HEK293 (cell line): ENCODE measurements at regions not wholly inside any gene's neighbourhood (a gene's known extent, or its start where the extent isn't known, plus 50 kb on each side); places are given as distances from the start of the nearest gene placed in this dataset.

Experiments
- CTCF ChIA-PET: fragments of 350-600 bp; formaldehyde crosslinking; extraction: SDS; loops from one replicate; lab custom pipeline; 2021; ENCODE audit warnings: antibody characterized with exemption; lab: Yijun Ruan, JAX
- POLR2A ChIA-PET: fragments of 300-600 bp; formaldehyde crosslinking; extraction: SDS; loops from one replicate; lab custom pipeline; 2020; ENCODE audit warnings: antibody characterized with exemption, inconsistent platforms; lab: Yijun Ruan, JAX
- H3K27ac ChIP-seq: fragments of 200-500 bp; sonication (Bioruptor generic); 2 replicates; pipeline ENCODE4 v1.5.1; 2014; ENCODE audit warnings: low read depth, low read length, control low read depth, inconsistent platforms; ENCODE audit errors: extremely low read depth
- H3K36me3 ChIP-seq, 2 experiments: fragments of 200-500 bp in 1 of 2; sonication (Bioruptor generic) in 1 of 2; 1 replicate in 1 of 2; 2 replicates in 1 of 2; pipeline ENCODE4 v1.5.1; 2014 to 2017; ENCODE audit warnings: inconsistent platforms in 2 of 2, low read length in 2 of 2; ENCODE audit not compliant: control insufficient read depth in 2 of 2, insufficient read depth in 1 of 2
- H3K4me1 ChIP-seq: fragments of 200-500 bp; sonication (Bioruptor generic); 2 replicates; pipeline ENCODE4 v1.5.1; 2014; ENCODE audit warnings: mild to moderate bottlenecking, low read length, inconsistent platforms; ENCODE audit not compliant: control insufficient read depth, insufficient read depth
- H3K4me3 ChIP-seq: 2 replicates; pipeline ENCODE4 v1.5.1; 2011; ENCODE audit warnings: low read depth, mild to moderate bottlenecking, control low read depth, low read length, moderate library complexity
- H3K9me3 ChIP-seq: fragments of 200-500 bp; sonication (Bioruptor generic); 2 replicates; pipeline ENCODE4 v1.5.1; 2014; ENCODE audit warnings: low read depth, low read length, inconsistent platforms; ENCODE audit not compliant: control insufficient read depth, insufficient read depth
- GFI1B ChIP-seq: fragments of 450-650 bp; formaldehyde crosslinking; IDR thresholded peaks from 2 replicates; pipeline ENCODE4 v1.5.1; 2016; ENCODE audit warnings: missing biosample characterization, missing genetic modification characterization
- GLI2 ChIP-seq: fragments of 450-650 bp; formaldehyde crosslinking; IDR thresholded peaks from 2 replicates; pipeline ENCODE4; 2017; ENCODE audit warnings: missing biosample characterization, missing genetic modification characterization, low read depth, borderline replicate concordance
- KLF10 ChIP-seq: fragments of 450-650 bp; IDR thresholded peaks from 2 replicates; pipeline ENCODE4 v1.5.1; 2018; ENCODE audit warnings: missing biosample characterization, mild to moderate bottlenecking, missing genetic modification characterization
- MEIS1 ChIP-seq: sonication (generic); formaldehyde crosslinking; IDR thresholded peaks from 2 replicates; pipeline ENCODE4 v1.8.1; 2022; ENCODE audit warnings: missing genetic modification reagents, mild to moderate bottlenecking, borderline replicate concordance
- MZF1 ChIP-seq: fragments of 450-650 bp; formaldehyde crosslinking; IDR thresholded peaks from 2 replicates; pipeline ENCODE4 v1.5.1; 2017; ENCODE audit warnings: missing biosample characterization, missing genetic modification characterization, borderline replicate concordance
- SALL2 ChIP-seq: fragments of 450-650 bp; formaldehyde crosslinking; IDR thresholded peaks from 2 replicates; pipeline ENCODE4 v1.5.0; 2017; ENCODE audit warnings: missing biosample characterization, mild to moderate bottlenecking, missing genetic modification characterization, borderline replicate concordance
- SCRT2 ChIP-seq: fragments of 450-650 bp; formaldehyde crosslinking; IDR thresholded peaks from 2 replicates; pipeline ENCODE4 v1.5.1; 2016; ENCODE audit warnings: missing biosample characterization, missing genetic modification characterization
- WT1 ChIP-seq: fragments of 450-650 bp; formaldehyde crosslinking; IDR thresholded peaks from 2 replicates; pipeline ENCODE4 v1.5.1; 2016; ENCODE audit warnings: missing biosample characterization, missing genetic modification characterization
- ZBTB1 ChIP-seq: fragments of 450-650 bp; formaldehyde crosslinking; IDR thresholded peaks from 2 replicates; pipeline ENCODE4 v1.5.1; 2016; ENCODE audit warnings: missing biosample characterization, missing genetic modification characterization
- ZBTB17 ChIP-seq: fragments of 450-650 bp; formaldehyde crosslinking; IDR thresholded peaks from 2 replicates; pipeline ENCODE4 v1.5.1; 2016; ENCODE audit warnings: missing biosample characterization, missing genetic modification characterization
- ZFP41 ChIP-seq: fragments of 450-650 bp; formaldehyde crosslinking; IDR thresholded peaks from 2 replicates; pipeline ENCODE4 v1.5.1; 2016; ENCODE audit warnings: missing biosample characterization, missing genetic modification characterization, borderline replicate concordance
- ZIC2 ChIP-seq: fragments of 450-650 bp; formaldehyde crosslinking; IDR thresholded peaks from 2 replicates; pipeline ENCODE4 v1.5.1; 2016; ENCODE audit warnings: missing biosample characterization, missing genetic modification characterization
- ZNF10 ChIP-seq: fragments of 450-650 bp; formaldehyde crosslinking; IDR thresholded peaks from 2 replicates; pipeline ENCODE4 v1.5.1; 2017; ENCODE audit warnings: missing biosample characterization, missing genetic modification characterization
- ZNF138 ChIP-seq: fragments of 450-650 bp; formaldehyde crosslinking; IDR thresholded peaks from 2 replicates; pipeline ENCODE4 v1.5.1; 2016; ENCODE audit warnings: missing biosample characterization, missing genetic modification characterization, borderline replicate concordance
- ZNF175 ChIP-seq: fragments of 450-650 bp; formaldehyde crosslinking; IDR thresholded peaks from 2 replicates; pipeline ENCODE4 v1.5.1; 2016; ENCODE audit warnings: missing biosample characterization, missing genetic modification characterization
- ZNF23 ChIP-seq: fragments of 450-650 bp; formaldehyde crosslinking; IDR thresholded peaks from 2 replicates; pipeline ENCODE4 v1.5.1; 2016; ENCODE audit warnings: missing biosample characterization, missing genetic modification characterization, borderline replicate concordance
- ZNF324 ChIP-seq: fragments of 450-650 bp; formaldehyde crosslinking; IDR thresholded peaks from 2 replicates; pipeline ENCODE4 v1.5.1; 2016; ENCODE audit warnings: missing biosample characterization, missing genetic modification characterization
- ZNF37A ChIP-seq: fragments of 450-650 bp; IDR thresholded peaks from 2 replicates; pipeline ENCODE4 v1.5.1; 2018; ENCODE audit warnings: missing biosample characterization, missing genetic modification characterization
- ZNF513 ChIP-seq: fragments of 450-650 bp; IDR thresholded peaks from 2 replicates; pipeline ENCODE4 v1.5.1; 2018; ENCODE audit warnings: missing biosample characterization, missing genetic modification characterization
- ZNF621 ChIP-seq: fragments of 450-650 bp; formaldehyde crosslinking; IDR thresholded peaks from 2 replicates; pipeline ENCODE4 v1.5.1; 2017; ENCODE audit warnings: missing biosample characterization, missing genetic modification characterization
- ZNF626 ChIP-seq: fragments of 450-650 bp; sonication (Bioruptor Pico); formaldehyde crosslinking; IDR thresholded peaks from 2 replicates; pipeline ENCODE4 v1.5.1; 2018; ENCODE audit warnings: missing biosample characterization, missing genetic modification characterization, inconsistent platforms
- ZNF629 ChIP-seq: fragments of 450-650 bp; formaldehyde crosslinking; IDR thresholded peaks from 2 replicates; pipeline ENCODE4 v1.5.1; 2017; ENCODE audit warnings: missing biosample characterization, missing genetic modification characterization
- ZNF707 ChIP-seq: fragments of 450-650 bp; formaldehyde crosslinking; IDR thresholded peaks from 2 replicates; pipeline ENCODE4 v1.5.1; 2016; ENCODE audit warnings: missing biosample characterization, missing genetic modification characterization
- ZNF785 ChIP-seq: fragments of 450-650 bp; formaldehyde crosslinking; IDR thresholded peaks from 2 replicates; pipeline ENCODE4 v1.5.1; 2016; ENCODE audit warnings: missing biosample characterization, missing genetic modification characterization
- TF ChIP-seq, protein P1 (sequence below): fragments of 450-650 bp; formaldehyde crosslinking; IDR thresholded peaks from 2 replicates; pipeline ENCODE4 v1.5.1; 2016; ENCODE audit warnings: missing biosample characterization, missing genetic modification characterization
- TF ChIP-seq, protein P2 (sequence below): fragments of 450-650 bp; formaldehyde crosslinking; IDR thresholded peaks from 2 replicates; pipeline ENCODE4 v1.5.1; 2016; ENCODE audit warnings: missing biosample characterization, missing genetic modification characterization
- TF ChIP-seq, protein P3 (sequence below): fragments of 450-650 bp; formaldehyde crosslinking; IDR thresholded peaks from 2 replicates; pipeline ENCODE4 v1.5.1; 2016; ENCODE audit warnings: missing biosample characterization, missing genetic modification characterization
- TF ChIP-seq, protein P4 (sequence below): fragments of 450-650 bp; formaldehyde crosslinking; IDR thresholded peaks from 2 replicates; pipeline ENCODE4 v1.5.1; 2016; ENCODE audit warnings: missing biosample characterization, missing genetic modification characterization
- TF ChIP-seq, protein P5 (sequence below): fragments of 450-650 bp; formaldehyde crosslinking; IDR thresholded peaks from 2 replicates; pipeline ENCODE4 v1.5.1; 2016; ENCODE audit warnings: missing biosample characterization, missing genetic modification characterization

GRCh38 chr13:108360139-108360538, 90.6 kb downstream of the TNFSF13B start:
- H3K4me1 ChIP-seq, result no peaks in the 10 kb centered on the region
- TF ChIP-seq ZFP41, result no peak
- TF ChIP-seq ZNF10 (tag by site-specific recombination), result no peak
- no peak for TF ChIP-seq MZF1 (tag by site-specific recombination)
- no peak for TF ChIP-seq ZBTB1 (tag by site-specific recombination)
- TF ChIP-seq, protein P1, sequence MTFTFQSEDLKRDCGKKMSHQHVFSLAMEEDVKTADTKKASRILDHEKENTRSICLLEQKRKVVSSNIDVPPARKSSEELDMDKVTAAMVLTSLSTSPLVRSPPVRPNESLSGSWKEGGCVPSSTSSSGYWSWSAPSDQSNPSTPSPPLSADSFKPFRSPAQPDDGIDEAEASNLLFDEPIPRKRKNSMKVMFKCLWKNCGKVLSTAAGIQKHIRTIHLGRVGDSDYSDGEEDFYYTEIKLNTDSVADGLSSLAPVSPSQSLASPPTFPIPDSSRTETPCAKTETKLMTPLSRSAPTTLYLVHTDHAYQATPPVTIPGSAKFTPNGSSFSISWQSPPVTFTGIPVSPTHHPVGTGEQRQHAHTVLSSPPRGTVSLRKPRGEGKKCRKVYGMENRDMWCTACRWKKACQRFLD (tag by site-specific recombination), result no peak
- TF ChIP-seq ZNF785 (tag by site-specific recombination), result no peak
- TF ChIP-seq ZNF626 (tag by site-specific recombination), result no peak
- no peak for TF ChIP-seq KLF10
- no peak for TF ChIP-seq ZNF629
- TF ChIP-seq, protein P2, sequence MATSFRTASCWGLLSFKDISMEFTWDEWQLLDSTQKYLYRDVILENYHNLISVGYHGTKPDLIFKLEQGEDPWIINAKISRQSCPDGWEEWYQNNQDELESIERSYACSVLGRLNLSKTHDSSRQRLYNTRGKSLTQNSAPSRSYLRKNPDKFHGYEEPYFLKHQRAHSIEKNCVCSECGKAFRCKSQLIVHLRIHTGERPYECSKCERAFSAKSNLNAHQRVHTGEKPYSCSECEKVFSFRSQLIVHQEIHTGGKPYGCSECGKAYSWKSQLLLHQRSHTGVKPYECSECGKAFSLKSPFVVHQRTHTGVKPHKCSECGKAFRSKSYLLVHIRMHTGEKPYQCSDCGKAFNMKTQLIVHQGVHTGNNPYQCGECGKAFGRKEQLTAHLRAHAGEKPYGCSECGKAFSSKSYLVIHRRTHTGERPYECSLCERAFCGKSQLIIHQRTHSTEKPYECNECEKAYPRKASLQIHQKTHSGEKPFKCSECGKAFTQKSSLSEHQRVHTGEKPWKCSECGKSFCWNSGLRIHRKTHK (tag by site-specific recombination), result no peak
- no peak for TF ChIP-seq ZNF23
- TF ChIP-seq MEIS1 (CRISPR knock-in tag), result no peak
- no peak for TF ChIP-seq ZNF324 (tag by site-specific recombination)
- TF ChIP-seq ZNF175 (tag by site-specific recombination), result no peak
- no peak for TF ChIP-seq SALL2 (tag by site-specific recombination)
- TF ChIP-seq, all 188 proteins: peak for 0
- Histone ChIP-seq H3K4me3 (no peak overlapping the region), H3K9me3 (no peaks in the 10 kb centered on the region), H3K36me3 (no peaks in the 10 kb centered on the region), H3K27ac (no peak overlapping the region)
- CTCF ChIA-PET, result no interaction called here
- POLR2A ChIA-PET, result no interaction called here

DNA sequence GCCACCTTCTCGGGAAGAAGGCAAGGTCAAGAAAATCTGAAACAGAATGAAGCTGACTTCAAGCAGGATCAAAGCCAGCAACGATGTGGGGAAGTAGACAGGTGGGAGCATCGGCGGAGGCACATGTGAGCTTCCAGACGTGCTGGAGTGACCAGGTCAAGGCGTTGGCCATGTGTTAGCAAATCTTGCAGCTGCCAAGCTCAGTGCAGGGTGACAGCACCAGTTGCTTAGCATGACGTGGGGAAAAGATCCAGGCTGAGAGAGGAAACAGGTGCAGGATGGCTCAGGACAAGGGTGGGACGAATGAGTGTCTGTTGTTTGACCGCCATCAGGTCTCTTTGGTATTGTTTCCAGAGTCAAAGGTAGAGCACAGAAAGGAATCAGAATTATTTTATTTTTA, 92.3 kb downstream of the TNFSF13B start:
- POLR2A ChIA-PET, result no interaction called here
- Histone ChIP-seq H3K36me3 (no peaks in the 10 kb centered on the region), H3K27ac (no peak overlapping the region), H3K9me3 (no peaks in the 10 kb centered on the region), H3K4me3 (no peak overlapping the region), H3K4me1 (no peaks in the 10 kb centered on the region)
- CTCF ChIA-PET, result interaction anchor here (0.7 to 1.6 kb wide), 2 partner anchors 12 to 843 kb away, joined by 3 read pairs; no protein-coding TSS in a partner anchor
- TF ChIP-seq ZNF513 (tag by site-specific recombination) (no peak), ZNF37A (tag by site-specific recombination) (no peak), GLI2 (tag by site-specific recombination) (no peak), ZNF707 (no peak), SCRT2 (tag by site-specific recombination) (no peak), ZNF621 (tag by site-specific recombination) (no peak), ZBTB17 (no peak), GFI1B (tag by site-specific recombination) (no peak), ZIC2 (no peak), WT1 (no peak), ZNF138 (no peak)
- TF ChIP-seq, protein P3, sequence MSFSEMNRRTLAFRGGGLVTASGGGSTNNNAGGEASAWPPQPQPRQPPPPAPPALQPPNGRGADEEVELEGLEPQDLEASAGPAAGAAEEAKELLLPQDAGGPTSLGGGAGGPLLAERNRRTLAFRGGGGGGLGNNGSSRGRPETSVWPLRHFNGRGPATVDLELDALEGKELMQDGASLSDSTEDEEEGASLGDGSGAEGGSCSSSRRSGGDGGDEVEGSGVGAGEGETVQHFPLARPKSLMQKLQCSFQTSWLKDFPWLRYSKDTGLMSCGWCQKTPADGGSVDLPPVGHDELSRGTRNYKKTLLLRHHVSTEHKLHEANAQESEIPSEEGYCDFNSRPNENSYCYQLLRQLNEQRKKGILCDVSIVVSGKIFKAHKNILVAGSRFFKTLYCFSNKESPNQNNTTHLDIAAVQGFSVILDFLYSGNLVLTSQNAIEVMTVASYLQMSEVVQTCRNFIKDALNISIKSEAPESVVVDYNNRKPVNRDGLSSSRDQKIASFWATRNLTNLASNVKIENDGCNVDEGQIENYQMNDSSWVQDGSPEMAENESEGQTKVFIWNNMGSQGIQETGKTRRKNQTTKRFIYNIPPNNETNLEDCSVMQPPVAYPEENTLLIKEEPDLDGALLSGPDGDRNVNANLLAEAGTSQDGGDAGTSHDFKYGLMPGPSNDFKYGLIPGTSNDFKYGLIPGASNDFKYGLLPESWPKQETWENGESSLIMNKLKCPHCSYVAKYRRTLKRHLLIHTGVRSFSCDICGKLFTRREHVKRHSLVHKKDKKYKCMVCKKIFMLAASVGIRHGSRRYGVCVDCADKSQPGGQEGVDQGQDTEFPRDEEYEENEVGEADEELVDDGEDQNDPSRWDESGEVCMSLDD (tag by site-specific recombination), result no peak
- TF ChIP-seq, protein P4, sequence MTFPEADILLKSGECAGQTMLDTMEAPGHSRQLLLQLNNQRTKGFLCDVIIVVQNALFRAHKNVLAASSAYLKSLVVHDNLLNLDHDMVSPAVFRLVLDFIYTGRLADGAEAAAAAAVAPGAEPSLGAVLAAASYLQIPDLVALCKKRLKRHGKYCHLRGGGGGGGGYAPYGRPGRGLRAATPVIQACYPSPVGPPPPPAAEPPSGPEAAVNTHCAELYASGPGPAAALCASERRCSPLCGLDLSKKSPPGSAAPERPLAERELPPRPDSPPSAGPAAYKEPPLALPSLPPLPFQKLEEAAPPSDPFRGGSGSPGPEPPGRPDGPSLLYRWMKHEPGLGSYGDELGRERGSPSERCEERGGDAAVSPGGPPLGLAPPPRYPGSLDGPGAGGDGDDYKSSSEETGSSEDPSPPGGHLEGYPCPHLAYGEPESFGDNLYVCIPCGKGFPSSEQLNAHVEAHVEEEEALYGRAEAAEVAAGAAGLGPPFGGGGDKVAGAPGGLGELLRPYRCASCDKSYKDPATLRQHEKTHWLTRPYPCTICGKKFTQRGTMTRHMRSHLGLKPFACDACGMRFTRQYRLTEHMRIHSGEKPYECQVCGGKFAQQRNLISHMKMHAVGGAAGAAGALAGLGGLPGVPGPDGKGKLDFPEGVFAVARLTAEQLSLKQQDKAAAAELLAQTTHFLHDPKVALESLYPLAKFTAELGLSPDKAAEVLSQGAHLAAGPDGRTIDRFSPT (tag by site-specific recombination), result no peak
- TF ChIP-seq, protein P5, sequence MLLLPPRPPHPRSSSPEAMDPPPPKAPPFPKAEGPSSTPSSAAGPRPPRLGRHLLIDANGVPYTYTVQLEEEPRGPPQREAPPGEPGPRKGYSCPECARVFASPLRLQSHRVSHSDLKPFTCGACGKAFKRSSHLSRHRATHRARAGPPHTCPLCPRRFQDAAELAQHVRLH, result no peak
